ENCODE measurements at regions not wholly inside any gene's neighbourhood (a gene's known extent, or its start where the extent isn't known, plus 50 kb on each side); places are given as distances from the start of the nearest gene placed in this dataset.

- intact Hi-C loops (cut with DNase I): no loop called here
- no peaks in the 10 kb centered on the region for H3K27me3 ChIP-seq
- no peaks in the 10 kb centered on the region for H3K36me3 ChIP-seq (replicated peaks in 1 of 2)
- DNase-seq: no peak
- no peaks in the 10 kb centered on the region for H3K9me3 ChIP-seq (replicated peaks in 1 of 3)
- 48 to 56% (median 50%) methylated on average over 5 of the region's 5 CpGs for WGBS, 4 donors
- no peak overlapping the region for H3K4me3 ChIP-seq
- no peaks in the 10 kb centered on the region for H3K4me1 ChIP-seq (replicated peaks in 1 of 2)
- no peak overlapping the region for H3K27ac ChIP-seq
- TF ChIP-seq POLR2A (IDR thresholded peaks at IDR 0.05): no peak
- no peak for TF ChIP-seq CTCF (IDR thresholded peaks at IDR 0.05)
Observed at GRCh38 chr5:10849278-10849677, 88.2 kb upstream of the DAP start.

- WGBS, 4 donors: 73 to 89% (median 81%) methylated on average over 3 to 4 of the region's 4 CpGs
- no peak overlapping the region for H3K27ac ChIP-seq
- H3K4me3 ChIP-seq: no peak overlapping the region
- no peak for TF ChIP-seq CTCF (IDR thresholded peaks at IDR 0.05)
- no peaks in the 10 kb centered on the region for H3K4me1 ChIP-seq (replicated peaks in 1 of 2)
- no peak for DNase-seq
- H3K27me3 ChIP-seq: no peaks in the 10 kb centered on the region
- no peaks in the 10 kb centered on the region for H3K36me3 ChIP-seq (replicated peaks in 1 of 2)
- intact Hi-C loops (cut with DNase I): no loop called here
- no peaks in the 10 kb centered on the region for H3K9me3 ChIP-seq (replicated peaks in 1 of 3)
Observed at GRCh38 chr5:10844016-10844415, 83.0 kb upstream of the DAP start.

DNA sequence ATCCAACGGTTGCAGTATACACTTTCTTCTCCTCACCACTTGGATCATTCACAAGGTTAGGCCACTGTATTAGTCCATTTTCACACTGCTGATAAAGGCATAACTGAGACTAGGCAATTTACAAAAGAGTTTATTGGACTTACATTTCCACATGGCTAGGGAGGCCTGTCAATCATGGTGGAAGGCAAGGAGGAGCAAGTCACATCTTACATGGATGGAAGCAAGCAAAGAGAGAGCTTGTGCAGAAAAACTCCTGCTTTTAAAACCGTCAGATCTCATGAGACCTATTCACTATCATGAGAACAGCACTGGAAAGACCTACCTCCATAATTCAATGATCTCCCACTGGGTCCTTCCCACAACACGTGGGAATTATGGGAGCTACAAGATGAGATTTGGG is 81.8 kb upstream of the DAP start:
- Histone ChIP-seq H3K27me3 (no peaks in the 10 kb centered on the region), H3K36me3 (replicated peaks in 1 of 2) (no peaks in the 10 kb centered on the region), H3K27ac (no peak overlapping the region), H3K4me3 (no peak overlapping the region), H3K9me3 (replicated peaks in 1 of 3) (no peaks in the 10 kb centered on the region), H3K4me1 (replicated peaks in 1 of 2) (no peaks in the 10 kb centered on the region)
- no peak for DNase-seq
- intact Hi-C loops (cut with DNase I): no loop called here
- WGBS, 4 donors: 83 to 91% (median 86%) methylated on average over 3 of the region's 3 CpGs
- TF ChIP-seq CTCF (IDR thresholded peaks at IDR 0.05): no peak
- no peak for TF ChIP-seq POLR2A (IDR thresholded peaks at IDR 0.05)

DNA sequence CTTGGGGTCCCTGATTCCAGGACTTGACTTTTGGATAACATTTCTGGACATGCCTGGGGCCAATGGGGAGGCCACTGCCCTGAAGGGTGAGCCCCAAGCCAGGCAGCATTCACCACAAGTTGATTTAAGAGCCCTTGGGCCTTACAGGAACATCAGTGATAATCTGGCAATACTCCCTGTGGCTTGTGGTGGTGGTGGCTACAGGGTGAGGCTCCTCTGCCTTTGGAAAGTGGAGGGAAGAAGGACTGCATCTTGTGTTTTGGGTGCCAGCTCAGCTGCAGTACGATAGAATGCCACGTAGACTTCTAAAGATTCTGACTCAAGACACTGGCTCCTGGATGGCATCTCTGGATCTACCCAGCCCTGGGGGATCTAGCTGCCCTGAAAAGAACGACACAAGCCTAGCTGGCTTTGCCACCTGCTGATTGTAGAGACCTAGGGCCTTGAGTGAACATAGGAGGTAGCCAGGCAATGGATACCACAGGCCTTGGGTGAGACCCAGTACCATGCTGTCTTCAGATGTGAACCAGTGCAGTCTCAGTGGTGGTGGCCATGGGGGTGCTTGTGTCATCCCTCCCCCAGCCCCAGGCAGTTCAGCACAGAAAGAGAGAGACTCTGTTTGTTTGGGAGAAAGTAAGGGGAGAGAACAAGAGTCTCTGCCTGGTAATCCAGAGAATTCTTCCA is 79.0 kb upstream of the DAP start:
- intact Hi-C loops (cut with DNase I): no loop called here
- H3K36me3 ChIP-seq (replicated peaks in 1 of 2): no peaks in the 10 kb centered on the region
- WGBS, 4 donors: 80 to 100% (median 86%) methylated on average over 1 to 3 of the region's 3 CpGs
- no peak overlapping the region for H3K27ac ChIP-seq
- H3K27me3 ChIP-seq: no peaks in the 10 kb centered on the region
- H3K9me3 ChIP-seq (replicated peaks in 1 of 3): no peaks in the 10 kb centered on the region
- no peak for TF ChIP-seq POLR2A (IDR thresholded peaks at IDR 0.05)
- TF ChIP-seq CTCF (IDR thresholded peaks at IDR 0.05): no peak
- H3K4me1 ChIP-seq (replicated peaks in 1 of 2): no peaks in the 10 kb centered on the region
- no peak for DNase-seq
- H3K4me3 ChIP-seq: no peak overlapping the region
